ENCODE measurements at regions not wholly inside any gene's neighbourhood (a gene's known extent, or its start where the extent isn't known, plus 50 kb on each side); places are given as distances from the start of the nearest gene placed in this dataset.

DNA sequence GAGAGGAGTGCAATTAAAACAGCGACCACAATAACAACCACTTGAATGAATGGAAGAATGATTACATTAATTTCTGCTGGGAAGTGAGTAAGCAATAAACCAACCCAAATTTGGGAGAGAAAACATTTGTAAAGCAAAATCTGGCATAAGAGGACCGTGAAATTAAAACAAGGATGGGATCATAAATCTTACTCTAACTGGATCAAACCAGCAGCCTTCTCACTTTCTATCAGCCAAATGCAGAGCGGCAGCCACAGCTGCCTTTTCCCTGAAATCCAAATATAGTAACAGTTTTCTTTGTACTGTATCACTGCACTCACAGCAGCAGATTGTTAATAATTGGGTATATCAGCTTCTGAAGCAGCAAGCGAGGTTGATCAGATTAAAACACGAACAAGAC, 245.2 kb upstream of the REG3G start:
- Mint-ChIP-seq H3K27ac (no peak overlapping the region), H3K4me3 (no peak overlapping the region), H3K4me1 (ENCODE audit: low read depth) (no peaks in the 10 kb centered on the region), H3K27me3 (ENCODE audit: insufficient read depth) (no peaks in the 10 kb centered on the region), H3K9me3 (peaks cover 50% of the 10 kb centered on the region), H3K36me3 (ENCODE audit: low read depth) (no peaks in the 10 kb centered on the region; the same call in 1 of the 2 replicates)
- TF ChIP-seq, protein P1, sequence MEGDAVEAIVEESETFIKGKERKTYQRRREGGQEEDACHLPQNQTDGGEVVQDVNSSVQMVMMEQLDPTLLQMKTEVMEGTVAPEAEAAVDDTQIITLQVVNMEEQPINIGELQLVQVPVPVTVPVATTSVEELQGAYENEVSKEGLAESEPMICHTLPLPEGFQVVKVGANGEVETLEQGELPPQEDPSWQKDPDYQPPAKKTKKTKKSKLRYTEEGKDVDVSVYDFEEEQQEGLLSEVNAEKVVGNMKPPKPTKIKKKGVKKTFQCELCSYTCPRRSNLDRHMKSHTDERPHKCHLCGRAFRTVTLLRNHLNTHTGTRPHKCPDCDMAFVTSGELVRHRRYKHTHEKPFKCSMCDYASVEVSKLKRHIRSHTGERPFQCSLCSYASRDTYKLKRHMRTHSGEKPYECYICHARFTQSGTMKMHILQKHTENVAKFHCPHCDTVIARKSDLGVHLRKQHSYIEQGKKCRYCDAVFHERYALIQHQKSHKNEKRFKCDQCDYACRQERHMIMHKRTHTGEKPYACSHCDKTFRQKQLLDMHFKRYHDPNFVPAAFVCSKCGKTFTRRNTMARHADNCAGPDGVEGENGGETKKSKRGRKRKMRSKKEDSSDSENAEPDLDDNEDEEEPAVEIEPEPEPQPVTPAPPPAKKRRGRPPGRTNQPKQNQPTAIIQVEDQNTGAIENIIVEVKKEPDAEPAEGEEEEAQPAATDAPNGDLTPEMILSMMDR (IDR thresholded peaks at IDR 0.05), result no peak
- DNase-seq, result no peak

DNA sequence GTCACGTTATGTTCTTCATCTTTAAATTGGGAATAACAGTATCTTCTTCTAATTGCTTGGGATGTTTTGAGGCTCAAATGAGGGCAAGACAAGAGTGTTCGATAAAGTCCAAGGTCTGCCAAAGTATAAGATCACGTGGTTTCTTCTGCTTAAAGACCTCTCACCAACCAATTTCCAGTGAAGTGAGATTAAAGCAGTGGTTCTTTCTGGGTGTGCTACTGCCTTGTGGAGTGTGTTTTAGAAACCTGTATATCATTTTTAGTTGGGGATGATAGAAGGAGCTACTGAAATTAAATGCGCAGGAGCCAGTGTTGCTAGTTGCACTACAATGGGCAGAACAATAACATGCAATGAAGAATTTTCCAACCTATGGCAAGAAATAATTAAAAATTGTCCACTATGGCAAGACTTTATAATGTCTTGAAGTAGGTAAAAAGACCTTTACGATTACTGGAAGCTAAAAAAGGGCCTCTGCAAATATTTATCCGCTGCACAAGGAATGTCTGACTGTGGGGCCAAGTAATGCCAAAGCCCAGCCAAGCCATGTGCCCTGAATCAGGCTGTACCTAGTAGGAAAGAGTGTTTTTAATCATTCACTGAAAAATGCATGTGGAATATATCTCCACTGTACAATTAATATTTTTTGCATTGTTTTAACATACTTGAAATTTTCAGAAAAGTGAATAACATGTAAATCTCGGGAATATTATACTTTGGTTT, 244.5 kb upstream of the REG3G start:
- TF ChIP-seq, protein P1 (IDR thresholded peaks at IDR 0.05), result no peak
- DNase-seq, result no peak
- Mint-ChIP-seq H3K27ac (no peak overlapping the region), H3K9me3 (peaks cover 50% of the 10 kb centered on the region), H3K4me3 (no peak overlapping the region), H3K27me3 (ENCODE audit: insufficient read depth) (no peaks in the 10 kb centered on the region), H3K36me3 (ENCODE audit: low read depth) (no peaks in the 10 kb centered on the region; the same call in 1 of the 2 replicates), H3K4me1 (ENCODE audit: low read depth) (no peaks in the 10 kb centered on the region)

DNA sequence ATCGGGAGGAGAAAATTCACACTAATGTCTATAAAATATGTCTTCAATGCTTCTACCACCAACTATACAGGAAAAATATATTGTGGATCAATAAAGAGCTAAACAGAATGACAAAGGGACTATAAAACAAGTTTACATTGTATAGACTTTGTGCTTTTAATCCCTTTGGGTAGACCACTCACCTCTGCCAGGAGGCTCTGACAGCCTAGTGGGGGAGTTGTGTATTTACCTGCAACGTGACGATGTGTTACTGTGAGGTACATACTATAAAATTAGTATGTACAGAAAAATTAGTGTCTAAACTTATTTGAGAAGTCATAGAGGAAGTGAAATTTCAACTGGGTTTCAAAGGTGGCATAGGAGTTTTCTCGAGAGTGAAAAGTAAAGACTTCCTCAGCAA, 243.3 kb upstream of the REG3G start:
- Mint-ChIP-seq H3K27ac (no peak overlapping the region), H3K4me3 (no peak overlapping the region), H3K36me3 (ENCODE audit: low read depth) (no peaks in the 10 kb centered on the region; the same call in 1 of the 2 replicates), H3K4me1 (ENCODE audit: low read depth) (no peaks in the 10 kb centered on the region), H3K27me3 (ENCODE audit: insufficient read depth) (no peaks in the 10 kb centered on the region), H3K9me3 (peaks cover 44% of the 10 kb centered on the region)
- no peak for DNase-seq
- TF ChIP-seq, protein P1 (IDR thresholded peaks at IDR 0.05), result no peak

DNA sequence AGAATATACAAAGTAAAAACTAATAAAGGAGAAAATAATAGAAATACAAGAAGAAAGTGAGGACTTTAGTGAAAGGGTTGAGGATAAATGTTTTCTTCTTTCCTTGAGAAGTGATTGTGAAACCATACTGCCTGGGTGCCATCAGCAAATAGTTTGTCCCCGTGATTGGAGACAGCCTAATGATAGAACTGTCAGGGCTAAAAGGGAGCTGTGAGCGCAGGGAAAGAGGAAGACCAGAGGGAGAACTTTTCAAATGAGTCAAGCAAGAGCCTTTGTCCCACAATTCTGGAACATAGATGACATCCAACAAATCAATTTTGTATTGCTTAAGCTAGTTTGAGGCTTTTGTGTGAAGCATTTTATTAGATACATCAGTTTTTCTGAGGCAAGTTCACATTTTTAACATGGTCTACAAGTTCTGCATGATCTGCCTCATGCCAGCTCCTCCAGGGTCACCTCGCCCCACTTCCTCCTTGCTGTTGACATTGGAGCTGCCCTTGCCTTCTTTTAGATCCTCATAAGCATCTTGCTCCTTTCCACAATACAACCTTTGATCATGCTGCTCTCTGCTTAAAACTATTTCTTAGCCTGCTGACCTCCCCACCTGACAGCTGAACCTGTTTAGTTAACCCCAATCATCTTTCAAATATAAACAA, 213.4 kb upstream of the REG3G start:
- TF ChIP-seq, protein P1 (IDR thresholded peaks at IDR 0.05), result no peak
- DNase-seq, result no peak
- H3K36me3 Mint-ChIP-seq (ENCODE audit: low read depth), result no peaks in the 10 kb centered on the region; the same call in 1 of the 2 replicates
- no peak overlapping the region for H3K27ac Mint-ChIP-seq
- no peak overlapping the region for H3K4me3 Mint-ChIP-seq
- H3K9me3 Mint-ChIP-seq, result peaks cover 18% of the 10 kb centered on the region
- H3K27me3 Mint-ChIP-seq (ENCODE audit: insufficient read depth), result no peaks in the 10 kb centered on the region; the same call in 1 of the 2 replicates
- H3K4me1 Mint-ChIP-seq (ENCODE audit: low read depth), result no peaks in the 10 kb centered on the region

DNA sequence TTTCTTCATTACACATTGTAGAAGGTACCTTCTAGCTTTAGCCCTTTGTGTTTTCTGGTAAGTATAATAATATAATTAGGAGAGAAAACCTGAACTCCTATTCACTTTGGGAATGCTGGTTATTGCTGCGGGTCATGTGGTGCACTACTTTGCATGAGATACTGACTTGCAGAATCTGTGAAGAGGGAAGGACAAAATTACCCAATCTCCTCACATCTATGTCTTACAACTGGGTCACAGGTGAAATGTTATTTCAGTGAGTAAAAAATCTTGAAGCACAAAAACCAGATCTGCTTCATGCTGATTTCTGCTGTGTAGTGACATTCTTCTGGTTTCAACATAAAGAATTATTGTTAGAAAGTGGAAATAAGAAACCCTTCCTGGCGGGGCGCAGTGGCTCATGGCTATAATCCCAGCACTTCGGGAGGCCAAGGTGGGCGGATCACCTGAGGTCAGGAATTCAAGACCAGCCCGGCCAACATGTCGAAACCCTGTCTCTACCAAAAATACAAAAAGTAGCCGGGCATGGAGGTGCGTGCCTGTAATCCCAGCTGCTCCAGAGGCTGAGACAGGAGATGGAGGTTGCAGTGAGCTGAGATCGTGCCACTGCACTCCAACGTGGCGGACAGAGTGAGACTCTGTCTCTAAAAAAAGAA, 211.0 kb upstream of the REG3G start:
- no peaks in the 10 kb centered on the region; the same call in 1 of the 2 replicates for H3K27me3 Mint-ChIP-seq (ENCODE audit: insufficient read depth)
- H3K9me3 Mint-ChIP-seq, result peaks cover 19% of the 10 kb centered on the region
- no peak overlapping the region for H3K27ac Mint-ChIP-seq
- no peak overlapping the region for H3K4me3 Mint-ChIP-seq
- H3K4me1 Mint-ChIP-seq (ENCODE audit: low read depth), result no peaks in the 10 kb centered on the region
- no peaks in the 10 kb centered on the region for H3K36me3 Mint-ChIP-seq (ENCODE audit: low read depth)
- DNase-seq, result no peak
- TF ChIP-seq, protein P1 (IDR thresholded peaks at IDR 0.05), result no peak

All from HFFc6 (cell line).